ENCODE measurements at regions not wholly inside any gene's neighbourhood (a gene's known extent, or its start where the extent isn't known, plus 50 kb on each side); places are given as distances from the start of the nearest gene placed in this dataset.
"Not testable (repeated sequence)": the region's sequence is repeated elsewhere in the genome, so short reads cannot be mapped to it uniquely, and the experiment has no call there.

- TF ChIP-seq POLR2A, CTCF (IDR thresholded peaks at IDR 0.05): not testable (repeated sequence)
These were observed 2261.2 kb upstream of the TPTE start for GRCh38 chr21:8260065-8260627.

All from Peyer's patch (tissue), 4 donors.